GM18498 (cell line): ENCODE measurements at regions not wholly inside any gene's neighbourhood (a gene's known extent, or its start where the extent isn't known, plus 50 kb on each side); places are given as distances from the start of the nearest gene placed in this dataset.

Experiments used
- ATAC-seq: cut with Tn5 transposase; IDR thresholded peaks from one replicate; pipeline ENCODE4 v1.9.1; 2021; ENCODE audit warnings: mild to moderate bottlenecking, moderate library complexity; ENCODE audit not compliant: unreplicated experiment

DNA sequence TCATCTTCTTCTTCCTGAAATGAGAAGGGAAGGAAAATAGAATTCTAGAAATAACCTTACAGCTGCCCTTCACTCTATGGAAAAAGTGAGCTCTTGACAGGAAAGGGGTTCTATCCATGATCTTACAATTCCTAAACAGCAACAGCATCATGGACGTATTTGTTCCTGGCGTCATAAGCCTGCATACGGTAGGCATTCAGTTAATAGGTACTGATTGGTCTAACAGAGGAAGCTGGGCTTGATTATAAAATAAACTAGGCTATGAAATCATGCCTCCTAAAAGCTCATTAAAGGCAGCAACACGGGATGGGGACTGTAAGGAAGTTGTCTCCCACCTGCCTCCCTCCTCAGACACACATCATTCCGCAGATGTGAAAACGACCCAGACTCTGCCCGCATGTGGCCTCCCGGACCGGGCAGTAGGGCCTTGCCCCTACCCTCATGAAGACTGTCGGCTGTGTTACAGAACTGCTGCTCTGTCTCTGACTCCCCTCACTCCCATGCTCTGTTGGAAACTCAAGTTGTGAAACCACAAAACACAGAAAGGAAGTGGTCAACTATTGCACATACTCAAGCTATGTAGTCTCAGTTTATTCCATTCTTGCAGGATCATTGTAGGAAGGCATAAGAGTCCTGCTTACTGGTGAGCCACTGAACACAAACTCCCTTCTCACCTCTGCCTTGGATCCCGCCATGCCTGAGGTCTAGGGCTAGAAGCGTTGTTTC lies 129.8 kb downstream of the DLEU7 start:
- ATAC-seq, result peak; percentile 87

DNA sequence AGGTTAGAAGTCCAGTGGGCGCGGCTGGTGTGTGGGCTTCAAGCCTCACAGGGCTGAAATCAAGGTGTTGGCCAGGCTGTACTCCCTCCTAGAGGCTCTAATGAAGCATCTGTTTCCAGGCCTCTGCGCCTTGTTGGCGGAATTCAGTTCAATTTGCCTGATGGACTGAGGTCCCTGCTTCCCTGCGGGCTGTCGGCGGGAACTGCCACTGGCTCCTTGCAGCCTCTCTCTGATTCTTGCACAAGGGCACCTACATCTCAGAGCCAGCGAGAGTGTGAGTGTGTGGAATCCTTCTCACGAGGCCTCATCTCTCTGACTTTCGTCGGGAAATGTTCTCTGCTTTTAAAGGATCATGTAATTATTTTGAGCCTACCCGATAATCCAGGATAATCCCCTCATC lies 128.6 kb downstream of the DLEU7 start:
- ATAC-seq, result no peak

DNA sequence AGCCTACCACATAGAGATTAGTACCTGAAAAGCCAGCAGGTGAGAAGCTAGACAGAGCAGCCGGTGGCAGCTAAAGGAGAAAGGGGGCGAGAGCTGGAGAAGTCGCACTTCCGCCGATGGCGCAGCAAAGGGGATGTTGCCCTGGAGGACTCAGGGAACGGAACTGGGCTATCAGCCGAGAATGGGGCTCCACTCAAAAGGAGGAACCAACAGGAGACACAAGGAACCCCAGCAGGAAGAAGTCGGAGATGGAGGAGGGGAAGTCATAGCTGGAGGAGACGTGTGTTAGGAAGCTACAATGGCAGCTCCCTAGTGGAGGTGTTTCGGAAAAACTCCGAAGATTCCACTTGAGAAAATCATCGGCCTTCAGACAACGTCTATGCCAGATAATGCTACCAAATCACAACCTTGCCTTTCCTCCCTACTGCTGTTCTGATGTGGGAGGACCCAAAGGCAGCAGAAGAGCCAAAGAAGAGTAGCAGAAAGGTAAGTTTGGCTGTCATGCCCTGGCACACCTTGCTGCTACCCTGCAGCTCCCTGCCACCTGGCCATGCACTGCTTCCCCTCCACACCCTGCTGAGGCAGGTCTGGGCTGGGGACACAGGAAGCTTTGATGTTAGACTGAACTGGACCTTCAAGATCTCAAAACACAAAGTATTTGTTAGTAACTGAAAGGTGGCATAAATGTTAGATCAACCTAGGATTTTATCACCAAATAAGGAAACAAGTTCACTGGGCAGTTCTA lies 127.9 kb downstream of the DLEU7 start:
- ATAC-seq, result no peak

DNA sequence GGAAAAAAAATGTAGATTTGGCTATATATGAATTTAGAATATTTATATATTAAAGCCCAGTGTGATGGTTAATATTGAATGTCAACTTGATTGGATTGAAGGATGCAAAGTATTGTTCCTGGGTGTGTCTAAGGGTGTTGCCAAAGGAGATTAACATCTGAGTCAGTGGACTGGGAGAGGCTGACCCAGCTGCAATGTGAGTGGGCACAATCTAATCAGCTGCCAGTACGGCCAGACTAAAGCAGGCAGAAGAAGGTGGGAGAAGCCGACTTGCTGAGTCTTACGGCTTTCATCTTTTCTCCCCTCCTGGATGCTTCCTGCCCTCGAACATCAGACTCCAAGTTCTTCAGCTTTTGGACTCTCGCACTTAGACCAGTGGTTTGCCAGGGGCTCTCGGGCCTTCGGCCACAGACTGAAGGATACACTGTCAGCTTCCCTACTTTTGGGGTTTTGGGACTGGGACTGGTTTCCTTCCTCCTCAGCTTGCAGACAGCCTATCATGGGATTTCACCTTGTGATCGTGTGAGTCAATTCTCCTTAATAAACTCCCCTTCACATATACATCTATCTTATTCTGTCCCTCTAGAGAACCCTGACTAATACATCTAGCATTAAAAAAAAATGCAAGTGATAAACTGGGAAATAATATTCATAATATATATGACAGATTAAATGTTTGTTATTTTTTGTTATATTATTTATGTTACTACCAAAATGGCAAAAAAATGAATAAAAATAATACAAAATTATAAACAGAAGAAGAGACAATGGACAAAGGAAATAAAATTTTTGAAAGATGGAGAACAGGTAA lies 122.4 kb downstream of the DLEU7 start:
- no peak for ATAC-seq

DNA sequence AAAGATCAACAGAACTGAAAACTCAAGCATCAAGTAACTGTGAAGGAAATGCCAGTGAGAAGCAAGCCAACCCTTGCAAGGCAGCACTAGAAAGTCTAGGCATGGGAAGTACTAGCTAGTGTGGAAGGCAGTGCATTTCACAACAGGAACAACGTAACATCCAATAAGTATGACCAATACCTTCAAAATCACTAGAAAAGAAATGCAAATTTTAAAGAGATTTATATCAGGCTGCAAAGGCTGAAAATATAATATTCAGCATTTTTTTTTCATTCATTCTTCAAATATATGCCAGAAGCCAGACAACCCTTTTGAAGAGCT lies 121.9 kb downstream of the DLEU7 start:
- no peak for ATAC-seq

DNA sequence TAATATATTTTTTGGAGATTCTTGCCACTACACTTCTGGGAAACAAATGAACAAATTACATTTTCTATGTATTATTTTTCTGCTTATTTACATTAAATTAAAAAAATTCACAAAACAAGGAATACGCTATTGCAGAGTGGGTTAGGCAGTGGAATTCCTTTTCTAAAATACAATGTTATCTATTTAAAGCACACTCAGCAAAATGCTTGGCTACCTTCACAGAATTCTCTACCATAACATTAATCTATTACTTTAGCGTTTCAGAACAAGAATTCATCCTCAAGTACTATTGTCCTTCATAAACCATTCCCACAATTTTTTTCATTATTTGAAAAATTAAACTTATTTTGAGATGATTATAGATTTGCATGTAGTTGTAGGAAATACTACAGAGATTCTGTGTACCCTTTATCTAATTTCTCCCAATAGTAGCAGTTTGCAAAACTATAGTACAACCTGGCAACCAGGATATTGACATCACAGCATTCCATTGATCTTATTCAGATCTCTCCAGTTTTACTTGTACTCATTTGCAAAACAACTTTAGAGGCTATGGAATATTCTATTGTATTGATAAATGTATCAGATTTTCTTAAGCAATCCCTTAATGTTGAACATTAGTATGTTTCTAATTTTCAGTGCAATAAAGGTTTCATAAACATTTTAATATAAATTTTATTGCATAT lies 120.9 kb downstream of the DLEU7 start:
- ATAC-seq, result no peak

DNA sequence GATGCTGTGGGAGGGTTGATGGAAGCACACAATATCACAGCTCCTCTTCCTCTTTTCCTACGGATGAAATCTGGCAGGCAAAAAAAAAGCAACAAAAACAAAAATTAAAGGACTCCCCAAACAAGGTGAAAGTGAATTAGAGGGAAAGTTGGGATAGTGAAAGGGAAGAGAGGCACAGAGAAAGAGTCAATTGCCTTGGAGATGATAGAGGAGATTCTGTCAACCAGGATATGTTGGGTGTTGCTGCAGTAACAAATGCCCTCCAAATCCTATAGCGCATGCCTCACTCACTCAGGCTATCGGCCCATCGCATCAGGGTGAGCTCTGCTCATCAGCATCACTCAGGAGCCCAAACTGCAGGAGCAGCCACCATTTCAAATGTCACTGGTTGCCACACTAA lies 119.1 kb downstream of the DLEU7 start:
- ATAC-seq, result no peak

DNA sequence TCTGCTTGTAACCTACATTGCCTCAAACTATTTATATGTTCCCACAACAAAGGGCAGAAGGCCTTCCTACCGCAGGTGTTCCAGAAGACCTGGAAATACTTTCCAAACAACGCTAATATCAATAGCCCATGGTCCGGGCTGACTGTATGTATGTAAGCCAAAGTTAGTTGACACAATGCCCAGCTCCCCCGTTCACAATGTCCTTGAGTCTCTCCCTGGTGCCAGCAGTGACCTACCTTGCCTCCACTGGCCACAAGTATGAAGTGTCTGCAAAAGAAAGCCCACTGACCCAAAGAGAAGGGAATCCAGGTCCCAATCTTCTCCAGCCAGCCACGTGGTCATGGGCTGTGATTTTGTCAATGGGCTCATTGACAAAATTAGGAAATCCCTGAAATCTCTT lies 118.6 kb downstream of the DLEU7 start:
- ATAC-seq, result no peak

DNA sequence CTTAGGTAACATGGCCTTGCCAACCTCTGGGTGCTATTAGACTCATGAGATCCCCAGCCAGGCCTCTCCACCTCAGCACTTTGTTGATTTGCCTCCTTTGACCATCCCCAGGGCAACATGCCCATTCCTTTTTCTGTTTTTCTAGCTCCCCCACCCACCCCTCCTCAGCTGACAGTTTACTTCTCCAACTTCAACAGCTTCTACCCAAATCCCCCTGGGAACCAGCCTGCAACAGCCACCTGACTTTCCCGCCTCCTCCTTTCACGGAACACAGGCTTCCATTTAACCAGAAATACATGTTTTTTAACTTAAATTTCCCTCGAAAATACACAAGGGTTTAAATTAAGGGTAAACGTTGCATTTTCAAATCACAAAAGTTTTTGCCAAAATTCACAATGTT lies 117.3 kb downstream of the DLEU7 start:
- ATAC-seq, result no peak

DNA sequence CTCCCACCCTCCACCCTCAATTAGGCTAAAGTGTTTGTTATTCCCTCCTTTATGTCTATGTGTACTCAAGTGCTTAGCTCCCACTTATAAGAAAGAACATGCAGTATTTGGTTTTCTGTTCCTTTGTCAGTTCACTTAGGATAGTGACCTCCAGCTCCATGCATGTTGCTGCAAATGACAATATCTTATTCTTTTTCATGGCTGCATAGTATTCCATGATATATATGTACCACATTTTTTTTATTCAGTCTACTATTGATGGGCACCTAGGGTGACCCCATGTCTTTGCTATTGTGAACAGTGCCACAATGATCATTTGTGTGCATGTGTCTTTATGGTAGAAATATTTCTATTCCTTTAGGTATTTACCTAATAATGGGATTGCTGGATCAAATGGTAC lies 114.3 kb downstream of the DLEU7 start:
- no peak for ATAC-seq

DNA sequence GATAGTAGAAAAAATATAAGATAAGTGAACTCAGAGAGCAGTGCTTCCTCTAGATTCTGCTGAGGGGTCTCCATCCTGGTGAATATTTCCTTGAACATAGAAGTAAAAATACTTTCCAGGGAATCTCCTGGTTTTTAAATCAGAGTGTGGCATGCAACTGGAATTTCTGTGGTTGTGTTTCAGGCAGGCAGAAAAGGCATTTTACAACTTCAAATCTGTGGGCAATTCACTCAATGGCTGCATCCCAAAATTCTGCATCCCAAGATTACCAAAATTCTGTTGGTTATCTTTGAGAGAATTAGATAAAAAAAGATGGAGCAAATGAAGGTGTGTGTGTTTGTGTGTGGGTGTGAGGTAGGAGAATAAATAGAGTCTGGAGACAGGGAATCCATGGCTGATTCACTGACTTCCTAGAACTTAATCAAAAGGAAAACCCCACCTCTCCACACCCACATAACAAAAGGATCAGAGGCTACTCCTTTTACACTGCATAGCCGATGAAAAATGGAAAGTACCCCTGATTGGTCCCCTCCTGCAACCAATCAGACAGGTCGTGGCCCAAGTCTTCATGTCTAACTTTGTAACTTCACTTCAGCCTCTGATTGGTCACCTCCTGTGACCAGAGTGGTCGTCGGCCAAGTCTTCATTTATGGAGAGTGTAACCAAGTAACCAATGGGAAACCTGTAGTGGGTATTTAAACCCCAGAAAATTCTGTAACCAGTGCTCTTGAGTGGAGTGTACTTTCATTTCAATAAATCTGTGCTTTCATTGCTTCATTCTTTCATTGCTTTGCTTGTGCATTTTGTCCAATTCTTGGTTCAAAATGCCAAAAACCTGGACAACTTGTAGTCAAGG lies 112.8 kb downstream of the DLEU7 start:
- ATAC-seq, result no peak

DNA sequence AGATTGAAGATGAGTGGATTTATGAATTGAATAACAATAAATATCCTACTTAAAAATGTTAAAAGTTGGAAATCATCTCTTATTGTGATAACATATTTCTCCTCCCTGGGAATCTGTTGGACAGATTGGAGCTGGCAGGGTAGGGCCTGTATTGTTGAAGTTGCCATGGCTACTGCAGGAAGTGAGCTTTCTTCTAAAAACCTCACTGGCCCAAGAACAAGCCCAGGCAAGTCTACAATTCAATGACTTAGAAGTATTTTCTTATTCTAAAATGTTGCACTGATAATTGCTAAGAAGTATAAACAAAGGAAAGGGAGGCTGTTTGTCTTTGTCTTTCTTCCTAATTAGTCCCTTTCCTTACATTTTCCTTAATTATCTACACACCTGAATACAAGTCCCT lies 112.1 kb downstream of the DLEU7 start:
- ATAC-seq, result no peak

DNA sequence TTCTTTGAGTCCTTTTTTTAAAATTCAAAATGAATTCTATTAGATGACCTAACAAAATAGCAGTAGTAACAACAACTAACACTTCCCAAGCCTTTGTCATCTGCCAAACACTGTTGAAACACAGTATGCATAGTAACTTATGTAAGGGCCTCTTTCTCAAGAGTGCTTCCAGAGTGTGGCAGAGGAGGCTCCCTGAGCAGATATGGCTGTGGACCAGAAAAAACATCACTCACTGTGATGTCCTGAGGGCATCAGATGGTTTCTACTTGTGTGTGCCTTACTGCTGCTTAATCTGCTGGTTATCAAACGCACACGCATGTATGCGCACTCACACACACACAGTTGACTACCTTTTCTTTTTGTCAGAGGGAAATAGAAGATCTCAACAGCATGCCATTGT lies 110.8 kb downstream of the DLEU7 start:
- no peak for ATAC-seq

DNA sequence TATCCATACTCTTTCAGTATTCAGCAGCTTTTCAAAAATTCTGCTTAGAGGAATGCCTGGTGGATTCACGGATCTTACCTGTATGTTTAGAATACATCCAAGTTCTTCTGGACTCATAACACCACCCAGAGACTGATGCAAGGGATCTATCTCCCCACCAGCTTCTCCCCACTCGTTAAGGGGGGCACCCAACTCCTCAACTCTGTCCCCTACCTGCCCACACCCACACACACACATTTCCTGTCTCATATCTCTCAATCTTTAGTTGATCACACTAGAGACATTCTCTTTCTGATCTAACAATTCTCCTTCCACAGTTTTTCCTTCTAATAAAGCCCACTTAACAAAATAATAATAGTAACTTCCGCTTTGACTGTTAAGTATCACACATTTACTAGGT lies 110.1 kb downstream of the DLEU7 start:
- ATAC-seq, result no peak

DNA sequence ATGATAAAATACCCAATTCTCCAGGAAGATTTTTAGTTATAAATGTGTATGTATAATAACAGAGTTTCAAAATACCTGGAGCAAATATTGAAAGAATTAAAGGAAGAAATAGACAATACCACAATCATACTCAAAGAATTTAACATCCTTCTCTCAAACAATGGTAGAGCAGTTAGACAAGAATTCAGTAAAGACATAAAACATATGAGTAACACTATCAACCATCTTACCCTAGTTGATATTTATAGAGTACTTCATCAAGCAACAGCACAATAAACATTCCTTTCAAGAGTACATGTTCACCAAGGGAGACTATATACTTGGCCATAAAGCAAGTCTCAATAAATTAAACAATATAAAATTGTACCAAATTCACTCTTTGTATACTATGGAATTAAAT lies 108.4 kb downstream of the DLEU7 start:
- ATAC-seq, result no peak

DNA sequence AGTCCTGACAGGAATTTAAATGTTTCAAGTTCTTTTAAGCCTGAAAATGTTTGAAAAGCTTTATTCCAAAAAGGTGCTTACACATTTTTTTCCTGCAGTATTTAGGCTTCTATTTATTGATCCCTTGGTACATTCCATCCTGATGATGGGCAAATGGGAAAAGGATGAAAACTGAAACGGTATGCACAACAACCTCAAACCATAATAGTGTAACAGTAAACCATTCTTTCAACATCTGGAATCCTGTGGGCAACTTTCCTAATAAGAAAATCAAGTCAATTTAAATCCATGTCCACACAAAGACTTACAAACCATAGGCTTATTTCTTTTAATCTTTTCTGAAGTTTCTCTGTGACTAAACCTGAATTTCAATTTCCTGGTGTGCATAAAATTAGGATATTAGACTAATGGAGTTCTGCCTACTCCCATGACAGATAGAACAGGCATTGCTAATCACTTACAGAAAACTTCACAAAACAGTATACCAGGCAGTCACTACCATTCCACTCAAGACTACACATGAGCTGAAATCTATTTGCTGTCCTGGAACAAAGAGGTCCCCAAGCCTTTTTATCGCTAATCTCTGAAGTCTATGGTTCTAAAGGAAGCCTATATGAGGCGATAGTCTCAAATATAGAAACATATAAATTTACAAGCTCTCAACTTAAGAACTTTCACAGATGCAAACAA lies 103.3 kb downstream of the DLEU7 start:
- no peak for ATAC-seq

DNA sequence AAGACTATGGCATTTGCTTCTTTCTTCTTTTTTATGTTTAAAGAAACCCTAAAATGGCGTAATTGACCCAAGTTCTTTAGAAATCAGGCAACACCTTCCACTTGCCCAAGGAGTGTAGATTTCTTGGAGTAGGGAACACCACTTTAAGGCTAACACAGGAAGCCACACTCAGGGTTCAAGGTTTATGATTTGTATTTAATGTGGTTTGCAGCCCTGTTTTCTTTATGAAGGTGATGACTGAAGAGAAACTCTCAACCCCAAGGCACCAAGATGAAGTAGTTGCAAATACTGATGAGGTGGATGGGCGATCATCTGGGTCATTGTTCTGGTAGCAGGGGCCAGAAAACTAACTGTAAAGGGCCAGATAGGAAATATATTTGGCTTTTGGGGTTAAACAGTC lies 101.1 kb downstream of the DLEU7 start:
- no peak for ATAC-seq

DNA sequence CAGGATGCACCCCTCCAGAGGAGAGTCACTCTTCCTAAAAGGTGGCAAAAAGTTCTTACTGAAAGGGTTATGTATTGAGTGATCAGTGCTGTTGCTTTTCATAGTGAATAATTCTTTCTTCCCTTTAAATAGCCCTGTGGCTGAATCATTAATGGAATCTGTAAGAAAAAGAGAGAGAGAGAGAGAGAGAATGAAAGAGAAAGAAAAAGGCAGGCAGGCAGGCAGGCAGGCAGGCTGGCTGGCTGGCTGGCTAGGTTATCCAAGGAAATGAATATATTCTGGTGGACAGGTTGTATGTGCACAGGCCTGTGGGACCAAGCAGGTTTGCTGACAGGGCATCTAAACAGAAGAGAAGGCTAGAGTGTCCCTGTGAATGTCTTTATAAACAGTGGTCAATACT lies 100.5 kb downstream of the DLEU7 start:
- ATAC-seq, result no peak

DNA sequence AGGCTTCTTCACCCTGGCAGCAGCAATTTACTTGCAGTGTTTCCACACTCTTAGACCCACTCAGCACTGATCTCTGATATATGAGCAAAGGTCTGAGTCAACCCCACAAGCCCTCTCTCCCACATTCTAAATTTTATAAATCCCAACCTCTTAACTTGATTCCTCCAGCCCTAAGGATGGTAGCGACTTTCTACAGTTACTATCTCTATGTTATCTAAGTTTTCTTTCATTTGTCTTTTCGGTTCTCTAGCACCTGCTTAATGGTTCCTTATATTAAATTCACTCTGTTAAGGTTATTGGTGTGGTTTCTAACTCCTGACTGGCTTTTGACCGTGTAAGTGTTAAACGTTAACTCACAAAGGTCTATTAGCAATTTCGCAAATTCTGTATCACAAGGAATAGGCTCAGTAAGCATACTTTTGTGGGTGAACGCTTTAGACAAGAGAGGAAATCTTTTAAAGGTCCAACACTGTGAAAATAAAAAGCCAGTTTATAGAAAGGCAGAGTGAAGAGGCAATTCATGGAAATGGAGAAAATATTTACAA lies 99.3 kb downstream of the DLEU7 start:
- no peak for ATAC-seq
